ENCODE measurements at regions not wholly inside any gene's neighbourhood (a gene's known extent, or its start where the extent isn't known, plus 50 kb on each side); places are given as distances from the start of the nearest gene placed in this dataset.

DNA sequence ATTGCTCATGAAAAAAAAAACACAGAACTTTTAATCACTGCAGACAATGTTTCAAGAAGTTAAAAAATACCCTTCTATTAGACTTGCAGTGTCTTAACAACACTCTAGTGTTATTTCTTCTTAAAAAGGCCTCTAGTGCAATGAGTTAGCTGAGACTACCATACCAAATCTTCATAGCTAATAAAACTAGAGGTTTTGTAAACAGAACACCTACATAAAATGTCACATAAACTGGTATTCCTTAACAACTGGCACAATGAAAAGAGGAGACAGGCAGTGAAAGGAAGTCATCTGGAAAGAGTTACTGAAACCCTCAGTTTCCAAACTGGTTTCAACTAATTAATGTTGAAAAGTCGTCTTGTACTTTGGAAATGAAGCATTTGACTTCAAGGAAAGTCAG is 394.2 kb upstream of the PMFBP1 start:
- TF ChIP-seq, protein P1, sequence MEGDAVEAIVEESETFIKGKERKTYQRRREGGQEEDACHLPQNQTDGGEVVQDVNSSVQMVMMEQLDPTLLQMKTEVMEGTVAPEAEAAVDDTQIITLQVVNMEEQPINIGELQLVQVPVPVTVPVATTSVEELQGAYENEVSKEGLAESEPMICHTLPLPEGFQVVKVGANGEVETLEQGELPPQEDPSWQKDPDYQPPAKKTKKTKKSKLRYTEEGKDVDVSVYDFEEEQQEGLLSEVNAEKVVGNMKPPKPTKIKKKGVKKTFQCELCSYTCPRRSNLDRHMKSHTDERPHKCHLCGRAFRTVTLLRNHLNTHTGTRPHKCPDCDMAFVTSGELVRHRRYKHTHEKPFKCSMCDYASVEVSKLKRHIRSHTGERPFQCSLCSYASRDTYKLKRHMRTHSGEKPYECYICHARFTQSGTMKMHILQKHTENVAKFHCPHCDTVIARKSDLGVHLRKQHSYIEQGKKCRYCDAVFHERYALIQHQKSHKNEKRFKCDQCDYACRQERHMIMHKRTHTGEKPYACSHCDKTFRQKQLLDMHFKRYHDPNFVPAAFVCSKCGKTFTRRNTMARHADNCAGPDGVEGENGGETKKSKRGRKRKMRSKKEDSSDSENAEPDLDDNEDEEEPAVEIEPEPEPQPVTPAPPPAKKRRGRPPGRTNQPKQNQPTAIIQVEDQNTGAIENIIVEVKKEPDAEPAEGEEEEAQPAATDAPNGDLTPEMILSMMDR (IDR thresholded peaks at IDR 0.05) = no peak
- peak; percentile 67 for TF ChIP-seq POLR2AphosphoS5 (IDR thresholded peaks at IDR 0.05)
- TF ChIP-seq POLR2A (IDR thresholded peaks at IDR 0.05) = no peak
